Activated CD8-positive, alpha-beta T cell treated with anti-CD3 and anti-CD28 coated beads for 36 hours (primary cell): ENCODE measurements at regions not wholly inside any gene's neighbourhood (a gene's known extent, or its start where the extent isn't known, plus 50 kb on each side); places are given as distances from the start of the nearest gene placed in this dataset.
"Not testable (repeated sequence)": the region's sequence is repeated elsewhere in the genome, so short reads cannot be mapped to it uniquely, and the experiment has no call there.

Experiments
- ATAC-seq: fragments of 200-7000 bp; cut with Tn5 transposase; one replicate; pipeline ENCODE4 v1.10.0; 2021; ENCODE audit warnings: mild to moderate bottlenecking, moderate library complexity
- CTCF ChIA-PET: fragments of 350-600 bp; sonication (Branson Sonifier 250); formaldehyde crosslinking; loops from one replicate; lab custom pipeline; 2021; ENCODE audit warnings: antibody characterized with exemption; lab: Charles Lee
- POLR2A ChIA-PET: fragments of 350-600 bp; sonication (Branson Sonifier 250); formaldehyde crosslinking; loops from one replicate; lab custom pipeline; 2021; ENCODE audit warnings: antibody characterized with exemption; lab: Charles Lee
- DNase-seq: peaks from one replicate; pipeline ENCODE4 v3.0.0-alpha.2; 2020
- H3K27ac Mint-ChIP-seq: one replicate; pipeline ENCODE4 v1.8.0; 2021; ENCODE audit warnings: mild to moderate bottlenecking, mixed read lengths
- H3K27me3 Mint-ChIP-seq: one replicate; pipeline ENCODE4 v1.8.0; 2021; ENCODE audit warnings: mixed read lengths
- H3K36me3 Mint-ChIP-seq: one replicate; pipeline ENCODE4 v1.8.0; 2021; ENCODE audit warnings: low read depth, mixed read lengths
- H3K4me1 Mint-ChIP-seq: one replicate; pipeline ENCODE4 v1.8.0; 2021; ENCODE audit warnings: low read depth, mixed read lengths
- H3K4me3 Mint-ChIP-seq: one replicate; pipeline ENCODE4 v1.8.0; 2021; ENCODE audit warnings: mild to moderate bottlenecking, moderate library complexity, mixed read lengths
- H3K9me3 Mint-ChIP-seq: one replicate; pipeline ENCODE4 v1.8.0; 2021; ENCODE audit warnings: mixed read lengths
- CTCF ChIP-seq: fragments of 200-600 bp; IDR thresholded peaks from one replicate; pipeline ENCODE4 v1.8.0; 2022; ENCODE audit warnings: antibody characterized with exemption, mild to moderate bottlenecking
- intact Hi-C: fragments of 100-400 bp; cut with micrococcal nuclease; formaldehyde crosslinking; loops from one replicate; pipeline ENCODE4 v1.10.0; 2022

GRCh38 chr5:121038438-121038837, 574.3 kb downstream of the PRR16 start:
- H3K9me3 Mint-ChIP-seq = peaks cover 11% of the 10 kb centered on the region
- TF ChIP-seq CTCF = no peak
- no peak overlapping the region for H3K27ac Mint-ChIP-seq
- DNase-seq (no peak), ATAC-seq (no peak)
- H3K4me3 Mint-ChIP-seq = no peak overlapping the region
- no peaks in the 10 kb centered on the region for H3K27me3 Mint-ChIP-seq
- intact Hi-C loops = no loop called here
- no peaks in the 10 kb centered on the region for H3K4me1 Mint-ChIP-seq
- CTCF ChIA-PET = no interaction called here
- H3K36me3 Mint-ChIP-seq = no peaks in the 10 kb centered on the region
- POLR2A ChIA-PET = no interaction called here

DNA sequence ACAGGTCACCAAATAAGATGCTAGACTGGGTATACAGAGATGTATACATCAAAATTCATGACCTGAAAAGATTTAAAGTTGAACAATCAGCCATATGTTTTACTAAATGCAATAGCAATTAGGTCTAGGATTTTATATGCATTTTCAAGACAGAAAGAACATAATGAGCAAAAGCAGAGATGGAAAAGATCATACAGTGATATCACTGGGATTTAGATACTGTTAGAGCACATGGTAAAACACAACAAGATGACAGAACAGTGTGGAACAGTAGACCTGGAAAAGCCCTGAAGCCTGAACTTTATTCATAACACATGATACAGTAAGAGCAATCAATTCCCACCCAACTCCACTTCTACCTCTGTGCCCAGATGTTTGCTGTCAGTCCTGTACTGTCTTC, 585.9 kb downstream of the PRR16 start:
- no peaks in the 10 kb centered on the region for H3K9me3 Mint-ChIP-seq
- H3K4me3 Mint-ChIP-seq = no peak overlapping the region
- no peak for TF ChIP-seq CTCF
- CTCF ChIA-PET = no interaction called here
- intact Hi-C loops = no loop called here
- no peak overlapping the region for H3K27ac Mint-ChIP-seq
- no peaks in the 10 kb centered on the region for H3K4me1 Mint-ChIP-seq
- no peak for DNase-seq
- POLR2A ChIA-PET = no interaction called here
- ATAC-seq = no peak
- no peaks in the 10 kb centered on the region for H3K27me3 Mint-ChIP-seq
- H3K36me3 Mint-ChIP-seq = no peaks in the 10 kb centered on the region

- ATAC-seq = no peak
- POLR2A ChIA-PET = no interaction called here
- peaks cover 2% of the 10 kb centered on the region for H3K9me3 Mint-ChIP-seq
- H3K4me1 Mint-ChIP-seq = no peaks in the 10 kb centered on the region
- no peak overlapping the region for H3K27ac Mint-ChIP-seq
- CTCF ChIA-PET = no interaction called here
- H3K36me3 Mint-ChIP-seq = no peaks in the 10 kb centered on the region
- intact Hi-C loops = no loop called here
- no peak overlapping the region for H3K4me3 Mint-ChIP-seq
- no peak for DNase-seq
- TF ChIP-seq CTCF = no peak
- no peaks in the 10 kb centered on the region for H3K27me3 Mint-ChIP-seq
Observed at GRCh38 chr5:121053055-121053985, 589.2 kb downstream of the PRR16 start.

GRCh38 chr5:121055586-121055985, 591.5 kb downstream of the PRR16 start:
- ChIA-PET CTCF (no interaction called here), POLR2A (no interaction called here)
- no peak for TF ChIP-seq CTCF
- ATAC-seq (no peak), DNase-seq (no peak)
- Mint-ChIP-seq H3K27ac (no peak overlapping the region), H3K27me3 (no peaks in the 10 kb centered on the region), H3K4me3 (no peak overlapping the region), H3K36me3 (no peaks in the 10 kb centered on the region), H3K9me3 (peaks cover 2% of the 10 kb centered on the region), H3K4me1 (no peaks in the 10 kb centered on the region)
- intact Hi-C loops = no loop called here

GRCh38 chr5:121064241-121064640, 600.1 kb downstream of the PRR16 start:
- H3K27me3 Mint-ChIP-seq, H3K9me3 Mint-ChIP-seq, CTCF ChIA-PET, POLR2A ChIA-PET, H3K36me3 Mint-ChIP-seq, ATAC-seq, intact Hi-C loops, H3K27ac Mint-ChIP-seq, H3K4me1 Mint-ChIP-seq, H3K4me3 Mint-ChIP-seq, DNase-seq: not testable (repeated sequence)
